Activated naive CD4-positive, alpha-beta T cell treated with anti-CD3 and anti-CD28 coated beads, Interleukin-2, amount 50 U/mL, for 16 hours (primary cell): ENCODE measurements at regions not wholly inside any gene's neighbourhood (a gene's known extent, or its start where the extent isn't known, plus 50 kb on each side); places are given as distances from the start of the nearest gene placed in this dataset.
"Not testable (repeated sequence)": the region's sequence is repeated elsewhere in the genome, so short reads cannot be mapped to it uniquely, and the experiment has no call there.

Experiments
- DNase-seq: peaks from one replicate; pipeline ENCODE4 v3.0.0-alpha.2; 2020

DNA sequence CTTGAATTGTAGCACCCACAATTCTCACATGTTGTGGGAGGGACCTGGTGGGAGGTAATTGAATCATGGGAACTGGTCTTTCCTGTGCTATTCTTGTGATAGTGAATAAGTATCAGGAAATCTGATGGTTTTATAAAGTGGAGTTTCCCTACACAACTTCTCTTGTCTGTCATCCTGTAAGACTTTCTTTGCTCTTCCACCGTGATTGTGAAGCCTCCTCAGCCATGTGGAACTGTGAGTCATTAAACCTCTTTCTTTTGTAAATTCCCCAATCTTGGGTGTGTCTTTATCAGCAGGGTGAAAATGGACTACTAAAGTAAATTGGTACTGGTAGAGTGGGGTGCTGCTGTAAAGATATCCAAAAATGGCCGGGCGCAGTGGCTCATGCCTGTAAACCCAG, 215.6 kb downstream of the LIG4 start:
- no peak for DNase-seq

- no peak for DNase-seq
These were observed 221.2 kb downstream of the LIG4 start for GRCh38 chr13:107994137-107994536.

DNA sequence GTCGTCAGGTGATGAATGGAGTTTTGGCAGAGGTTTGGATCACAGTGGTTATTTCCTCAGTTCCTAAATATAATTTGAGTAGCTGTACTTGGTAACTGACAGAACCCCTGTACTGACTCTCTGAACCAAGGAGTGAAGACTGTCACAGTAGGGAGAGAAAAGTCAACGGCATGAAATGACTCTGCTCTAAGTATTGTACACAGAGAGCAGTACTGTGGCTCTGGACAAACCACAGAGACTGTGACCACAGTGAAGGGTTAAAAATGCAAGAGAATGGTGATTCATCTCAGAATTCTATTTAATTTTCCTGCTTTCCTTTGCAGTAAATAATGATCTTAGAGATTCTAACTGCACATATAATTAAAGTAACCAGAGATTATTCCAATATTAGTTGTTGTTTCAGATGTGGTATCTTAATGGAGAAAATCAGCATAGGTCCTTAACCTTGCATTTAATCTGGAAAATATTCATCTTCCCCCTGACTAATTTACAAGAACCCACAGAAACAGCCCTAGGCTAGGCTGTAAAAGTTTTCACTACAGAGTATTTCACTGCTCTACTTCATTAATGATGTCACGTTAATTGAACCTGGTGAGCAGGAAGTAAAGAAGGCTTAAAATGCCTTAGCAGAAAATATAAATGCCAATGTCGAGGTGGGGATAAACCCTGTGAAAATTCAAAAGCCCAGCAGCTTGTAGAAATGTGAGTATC, 221.9 kb downstream of the LIG4 start:
- DNase-seq: no peak

- no peak for DNase-seq
These were observed 222.8 kb downstream of the LIG4 start for GRCh38 chr13:107992542-107992941.

DNA sequence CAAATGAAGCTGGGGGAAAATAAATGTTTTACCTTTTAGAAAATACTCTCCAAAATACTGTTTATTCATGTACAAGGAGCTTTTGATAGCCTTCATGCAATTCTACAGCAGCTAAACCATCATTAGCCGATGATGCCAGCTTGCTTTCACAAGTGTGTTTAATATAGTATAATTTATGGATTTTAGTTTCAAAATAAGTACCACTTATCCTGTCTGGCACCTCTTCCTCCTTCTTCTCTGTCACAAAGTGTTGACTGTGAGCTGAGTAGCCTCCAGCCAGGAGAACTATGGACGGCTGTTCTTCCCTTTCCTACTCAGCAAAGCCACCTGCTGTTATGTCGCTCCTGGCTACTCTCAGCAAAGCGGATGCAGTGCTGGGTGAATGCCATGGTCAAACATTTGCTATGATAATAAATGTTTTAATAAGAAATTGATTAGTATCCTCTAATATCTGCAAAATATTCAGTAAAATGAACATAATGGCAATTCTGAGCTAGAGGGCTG, 238.2 kb downstream of the LIG4 start:
- DNase-seq: no peak

DNA sequence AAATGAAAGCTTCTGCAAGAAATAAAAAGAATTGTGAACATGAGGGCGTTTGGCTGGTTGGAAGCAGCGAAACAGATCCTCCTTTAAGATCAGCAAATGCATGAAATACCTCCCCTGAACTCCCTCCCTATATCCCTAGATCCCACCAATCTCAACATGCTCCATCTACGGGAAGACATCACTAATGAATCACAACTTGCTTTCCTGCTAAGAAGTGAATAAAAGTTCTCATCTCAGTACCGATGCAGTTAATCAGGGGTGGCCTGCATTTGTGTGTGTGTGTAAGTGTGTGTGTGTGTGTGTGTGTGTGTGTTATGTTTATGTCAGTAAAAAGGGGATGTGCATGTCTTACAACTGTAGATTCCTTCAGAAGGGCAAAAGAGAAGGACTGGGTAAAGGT, 238.7 kb downstream of the LIG4 start:
- no peak for DNase-seq

- DNase-seq: no peak
These were observed 240.9 kb downstream of the LIG4 start for GRCh38 chr13:107974409-107974808.

DNA sequence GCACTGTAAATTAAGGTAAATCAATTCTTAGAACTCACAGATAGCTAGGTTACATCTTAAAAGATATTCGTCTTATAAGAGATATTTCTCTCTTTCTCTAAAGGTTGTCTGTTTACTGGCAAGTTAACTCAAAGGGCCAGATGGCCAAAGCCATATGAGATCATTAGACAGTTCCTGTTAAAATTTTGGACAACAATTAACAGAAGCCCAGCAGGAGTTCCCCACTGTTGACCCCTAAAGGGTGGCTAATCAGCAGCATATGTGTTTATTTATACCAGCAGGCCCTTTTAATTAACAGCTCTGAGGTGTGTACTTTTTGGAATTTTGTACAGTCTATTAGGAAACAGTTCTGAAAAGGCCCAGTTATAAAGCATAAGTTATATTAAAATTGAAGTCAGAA, 245.8 kb downstream of the LIG4 start:
- DNase-seq: no peak

DNA sequence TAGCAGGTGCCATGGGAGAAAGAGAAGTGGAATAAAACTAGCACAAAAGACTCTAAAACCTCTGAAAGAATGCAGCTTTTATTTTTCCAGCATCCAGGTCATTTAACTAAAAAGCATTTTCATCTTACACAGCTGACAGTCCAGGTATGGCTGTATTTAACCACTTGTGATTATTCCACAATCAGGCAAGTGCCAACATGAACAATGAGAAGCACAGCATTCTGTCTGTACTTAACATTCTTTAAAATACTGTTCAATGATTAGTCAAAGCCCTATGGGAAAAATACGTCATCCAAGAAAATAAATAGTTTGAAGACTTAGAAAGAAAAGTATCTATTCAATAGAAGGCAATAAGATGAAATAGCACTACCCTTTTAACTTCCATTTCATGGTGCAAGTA, 246.9 kb downstream of the LIG4 start:
- no peak for DNase-seq

DNA sequence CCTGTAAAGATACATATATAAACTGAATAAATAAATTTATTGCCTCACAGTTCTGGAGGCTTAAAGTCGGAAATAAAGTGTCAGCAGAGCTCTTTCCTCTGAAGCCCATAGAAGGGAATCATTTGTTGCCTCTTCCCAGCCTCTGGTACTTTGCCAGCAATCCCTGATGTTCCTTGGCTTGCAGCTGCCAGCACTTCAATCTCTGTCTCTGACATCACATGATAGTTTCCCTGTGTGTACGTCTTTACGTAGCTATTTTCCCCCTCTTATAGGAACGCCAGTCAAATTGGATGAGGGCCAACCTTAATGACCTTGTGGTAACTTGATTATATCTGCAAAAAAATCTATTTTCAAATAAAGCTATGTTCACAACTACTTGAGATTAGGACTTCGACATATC, 250.9 kb downstream of the LIG4 start:
- no peak for DNase-seq

DNA sequence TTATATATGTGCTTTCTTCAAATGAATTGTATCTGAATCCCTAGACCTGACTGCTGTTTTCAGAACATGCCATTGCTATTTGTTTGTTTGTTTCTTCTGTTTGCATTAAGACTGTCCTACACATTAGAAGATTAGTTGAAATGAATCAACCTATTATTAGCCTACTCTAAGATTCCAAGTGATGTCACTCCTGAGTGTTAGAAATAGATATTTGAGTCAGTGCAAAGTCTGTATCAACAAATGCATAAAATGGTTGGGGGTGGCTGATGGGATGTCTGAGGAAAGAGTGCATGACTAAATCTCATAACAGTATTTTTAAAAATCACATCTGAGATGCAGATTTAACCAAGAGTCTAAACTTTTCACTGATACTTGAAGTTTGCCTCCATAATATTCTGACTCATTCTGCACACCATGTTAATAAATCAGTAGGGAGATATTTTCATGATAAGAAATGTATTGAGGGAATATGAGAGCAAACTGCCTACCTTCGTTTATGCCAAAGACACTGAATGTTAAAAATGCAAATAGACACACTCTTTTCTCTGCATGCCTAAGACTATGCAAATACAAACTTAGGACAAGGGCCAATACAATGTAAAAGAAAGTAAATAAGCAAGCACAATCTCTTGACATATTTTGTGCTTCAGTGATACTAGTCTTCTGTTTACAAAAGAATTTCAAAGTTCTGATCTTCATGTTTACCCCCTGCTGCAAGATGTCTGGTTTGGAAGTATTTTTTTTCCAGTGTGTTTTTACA, 253.3 kb downstream of the LIG4 start:
- DNase-seq: no peak

GRCh38 chr13:107960301-107960700, 255.0 kb downstream of the LIG4 start:
- DNase-seq: no peak

- no peak for DNase-seq
These were observed 258.4 kb downstream of the LIG4 start for GRCh38 chr13:107956889-107957288.

DNA sequence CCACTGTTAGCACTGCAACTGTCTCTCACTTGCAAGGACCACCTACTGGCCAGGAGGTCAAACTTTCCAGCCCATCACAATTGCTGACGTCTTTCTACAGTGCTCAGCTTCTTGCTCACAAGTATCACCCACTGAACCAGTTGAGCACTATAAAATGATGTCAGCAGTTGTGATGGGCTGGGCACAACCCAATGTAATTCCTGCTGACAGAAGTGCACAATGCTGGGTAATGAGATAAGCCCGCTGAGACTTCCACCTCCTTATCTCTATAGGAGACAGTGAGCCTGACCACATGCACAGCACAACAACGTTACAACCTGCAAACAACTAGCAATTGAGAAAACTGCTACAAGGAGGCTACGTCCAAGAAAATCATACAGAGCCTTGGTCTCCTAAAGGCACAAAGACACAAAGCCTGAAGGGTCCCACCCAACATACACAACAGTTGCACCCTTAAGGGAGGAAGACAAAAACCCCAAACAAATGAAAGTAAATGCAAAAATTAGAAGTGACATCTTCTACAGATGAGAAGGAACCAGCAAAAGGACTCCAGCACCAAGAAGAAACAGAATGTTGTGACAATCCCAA, 273.2 kb downstream of the LIG4 start:
- no peak for DNase-seq

DNA sequence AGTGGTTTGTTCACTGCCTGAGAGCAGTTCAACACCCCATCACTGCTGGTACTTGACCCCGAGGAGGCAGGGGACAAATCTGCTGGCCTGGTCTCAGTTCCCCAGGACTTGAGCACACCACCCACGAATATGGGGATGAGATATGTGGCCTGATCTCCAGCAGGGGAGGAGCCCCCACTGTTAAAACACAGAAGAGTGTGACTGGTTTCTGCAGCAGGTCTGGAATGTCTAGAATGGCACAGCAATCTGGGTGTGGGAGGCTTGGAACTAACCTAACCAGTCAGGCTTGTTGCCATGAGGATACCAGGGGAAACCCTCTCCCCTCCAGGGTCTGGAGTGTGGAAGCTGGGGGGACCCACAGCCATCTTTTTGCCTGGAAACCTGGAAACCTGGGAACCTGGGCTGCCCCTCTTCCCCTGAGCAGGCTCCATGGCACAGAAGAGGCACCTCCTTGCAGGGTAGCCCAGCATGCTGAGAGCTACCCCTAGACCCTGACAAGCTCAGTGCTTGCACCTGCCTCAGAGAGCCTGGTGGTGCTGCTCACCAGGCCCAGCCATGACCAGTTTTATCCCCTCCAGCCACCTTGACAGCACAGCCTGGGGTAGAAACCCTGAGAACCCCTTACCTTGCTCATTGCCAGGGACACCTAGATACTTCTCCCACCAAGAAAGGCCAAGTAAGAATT, 273.8 kb downstream of the LIG4 start:
- DNase-seq: no peak

DNA sequence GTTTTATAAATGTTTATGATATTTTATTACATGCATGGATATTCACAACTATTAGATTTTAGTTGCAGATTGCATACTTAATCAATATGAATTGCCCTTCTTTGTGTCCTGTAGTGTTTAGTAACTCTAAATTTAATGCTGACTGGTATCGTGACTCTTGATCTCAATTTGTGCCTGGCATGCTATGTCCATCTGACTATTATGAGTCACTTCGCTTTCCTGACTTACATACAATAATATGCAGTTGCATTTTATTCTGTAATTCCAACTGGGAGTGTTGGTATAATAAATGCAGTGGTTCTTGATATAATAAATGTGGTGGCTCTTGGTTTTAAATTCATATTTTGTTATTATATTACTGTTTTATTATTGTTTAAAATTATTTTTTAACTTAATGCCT, 277.5 kb downstream of the LIG4 start:
- DNase-seq: no peak

- DNase-seq: no peak
These were observed 284.3 kb downstream of the LIG4 start for GRCh38 chr13:107931056-107931455.

GRCh38 chr13:107928762-107929161, 286.6 kb downstream of the LIG4 start:
- no peak for DNase-seq

DNA sequence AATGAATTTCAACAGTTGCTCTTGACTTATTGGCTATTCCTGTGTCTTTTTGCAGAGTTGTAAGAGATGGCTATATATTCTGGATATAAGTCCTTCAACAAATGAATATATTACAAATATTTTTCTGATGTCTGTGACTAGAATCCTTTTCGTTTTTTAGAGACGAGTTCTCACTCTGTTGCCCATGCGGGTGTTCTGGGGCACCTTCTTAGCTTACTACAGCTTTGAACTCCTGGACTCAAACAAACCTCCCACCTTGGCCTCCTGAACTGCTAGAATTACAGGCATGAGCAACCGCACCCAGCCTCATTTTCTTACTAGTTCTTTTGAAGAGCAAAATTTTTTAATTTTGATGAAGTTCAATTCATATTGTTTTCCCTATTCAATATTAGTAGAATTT, 287.8 kb downstream of the LIG4 start:
- no peak for DNase-seq

- DNase-seq: not testable (repeated sequence)
These were observed 288.8 kb downstream of the LIG4 start for GRCh38 chr13:107926515-107926914.

DNA sequence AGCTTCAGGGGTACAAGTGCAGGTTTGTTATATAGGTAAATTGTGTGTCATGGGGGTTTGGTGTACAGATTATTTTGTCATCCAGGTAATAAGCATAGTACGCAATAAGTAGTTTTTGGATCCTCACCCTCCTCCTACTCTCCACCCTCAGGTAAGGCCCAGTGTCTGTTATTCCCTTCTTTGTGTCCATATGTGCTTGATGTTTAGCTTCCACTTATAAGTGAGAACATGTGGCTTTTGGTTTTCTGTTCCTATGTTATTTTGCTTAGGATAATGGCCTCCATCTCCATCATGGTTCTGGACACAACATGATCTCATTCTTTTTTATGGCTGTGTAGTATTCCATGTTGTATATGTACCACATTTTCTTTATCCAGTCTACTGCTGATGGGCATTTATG, 298.4 kb downstream of the LIG4 start:
- DNase-seq: not testable (repeated sequence)

GRCh38 chr13:107912745-107913144, 302.6 kb downstream of the LIG4 start:
- DNase-seq: no peak

DNA sequence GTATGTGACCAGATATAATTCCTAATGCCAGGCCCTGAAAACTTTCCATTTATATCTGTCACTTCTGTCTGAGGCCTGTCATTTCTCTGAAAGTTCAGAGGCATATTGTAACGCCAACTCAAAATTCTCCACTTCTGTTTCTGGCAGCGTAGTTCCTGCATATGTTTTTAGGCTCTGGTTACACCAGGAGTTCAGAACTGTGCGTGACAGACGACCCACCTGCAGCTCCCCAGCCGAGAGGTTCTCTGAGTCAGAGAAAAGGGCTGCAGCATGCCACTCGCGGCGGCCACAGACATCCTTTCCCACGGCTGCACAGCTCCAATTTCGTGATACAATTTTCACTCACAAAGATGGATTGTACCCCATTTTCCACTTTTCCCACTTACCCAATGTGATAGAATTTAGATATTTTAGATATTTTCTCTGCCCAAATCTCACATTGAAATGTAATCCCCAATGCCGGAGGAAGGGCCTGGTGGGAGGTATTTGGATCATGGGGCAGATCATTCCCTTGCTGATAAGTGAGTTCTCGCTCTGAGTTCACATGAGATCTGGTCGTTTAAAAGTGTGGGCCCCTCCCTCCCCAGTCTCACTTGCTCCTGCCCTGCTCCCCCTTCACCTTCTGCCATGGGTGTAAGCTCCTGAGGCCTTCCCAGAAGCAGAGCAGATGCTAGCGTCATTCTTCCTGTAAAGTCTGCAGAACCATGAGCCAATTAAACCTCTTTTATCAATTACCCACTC, 308.1 kb downstream of the LIG4 start:
- no peak for DNase-seq
